BLaER1 treated with 17β-estradiol and CSF1 and Interleukin-3, amounts not matched to agents 10 nM and 100 nM (cell line): ENCODE measurements at regions not wholly inside any gene's neighbourhood (a gene's known extent, or its start where the extent isn't known, plus 50 kb on each side); places are given as distances from the start of the nearest gene placed in this dataset.

Source experiments
- H3K27ac ChIP-seq, 11 experiments: shearing (Covaris generic); formaldehyde crosslinking; 2 replicates each; pipeline ENCODE4 v1.8.1; 2022
- H3K27me3 ChIP-seq, 11 experiments: shearing (Covaris generic); formaldehyde crosslinking; 2 replicates each; pipeline ENCODE4 v1.8.1; 2022
- H3K36me3 ChIP-seq, 11 experiments: shearing (Covaris generic); formaldehyde crosslinking; 2 replicates each; pipeline ENCODE4 v1.8.1; 2022
- H3K4me1 ChIP-seq, 10 experiments: shearing (Covaris generic); formaldehyde crosslinking; 2 replicates each; pipeline ENCODE4 v1.8.1; 2022
- H3K4me2 ChIP-seq, 11 experiments: shearing (Covaris generic); formaldehyde crosslinking; 2 replicates each; pipeline ENCODE4 v1.8.1; 2022
- H3K4me3 ChIP-seq, 10 experiments: shearing (Covaris generic); formaldehyde crosslinking; 2 replicates each; pipeline ENCODE4 v1.8.1; 2022
- H3K9ac ChIP-seq, 11 experiments: shearing (Covaris generic); formaldehyde crosslinking; 2 replicates each; pipeline ENCODE4 v1.8.1; 2022
- H3K9me3 ChIP-seq, 11 experiments: shearing (Covaris generic); formaldehyde crosslinking; replicated peaks in 1 of 11; 2 replicates each; pipeline ENCODE4 v1.8.1; 2022
- H4K20me1 ChIP-seq, 11 experiments: shearing (Covaris generic); formaldehyde crosslinking; 2 replicates each; pipeline ENCODE4 v1.8.1; 2022
- Cebpa-rat ChIP-seq, 11 experiments: shearing (Covaris generic); IDR thresholded peaks; 2 replicates each; pipeline ENCODE4 v1.8.1; 2022

DNA sequence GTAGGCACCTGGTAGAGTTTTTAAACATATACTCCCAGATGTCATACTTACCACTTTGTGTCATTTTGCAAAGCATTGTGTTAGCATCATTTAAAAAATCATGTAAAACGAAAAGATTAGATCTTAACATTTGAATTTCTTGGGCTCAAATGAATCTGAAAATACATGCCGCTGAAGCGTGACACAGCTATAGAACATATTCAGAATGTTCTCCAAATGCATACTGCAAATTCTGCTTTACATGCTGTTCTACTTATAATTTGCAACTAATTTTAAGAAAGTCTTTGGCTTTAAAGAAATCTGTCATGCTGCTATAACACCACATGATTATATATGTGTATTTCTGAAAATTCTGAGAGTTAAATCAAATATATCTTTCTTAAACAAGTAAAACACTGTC lies 109.2 kb upstream of the CAV2 start:
- no peaks in the 10 kb centered on the region for H4K20me1 ChIP-seq
- H3K27ac ChIP-seq = no peak overlapping the region
- H3K4me1 ChIP-seq = no peaks in the 10 kb centered on the region
- no peaks in the 10 kb centered on the region for H3K9me3 ChIP-seq
- H3K4me2 ChIP-seq = no peak overlapping the region
- H3K9ac ChIP-seq = no peak overlapping the region
- H3K27me3 ChIP-seq = no peaks in the 10 kb centered on the region
- no peaks in the 10 kb centered on the region for H3K36me3 ChIP-seq
- H3K4me3 ChIP-seq = no peak overlapping the region
- no peak for TF ChIP-seq Cebpa-rat (IDR thresholded peaks at IDR 0.05)

DNA sequence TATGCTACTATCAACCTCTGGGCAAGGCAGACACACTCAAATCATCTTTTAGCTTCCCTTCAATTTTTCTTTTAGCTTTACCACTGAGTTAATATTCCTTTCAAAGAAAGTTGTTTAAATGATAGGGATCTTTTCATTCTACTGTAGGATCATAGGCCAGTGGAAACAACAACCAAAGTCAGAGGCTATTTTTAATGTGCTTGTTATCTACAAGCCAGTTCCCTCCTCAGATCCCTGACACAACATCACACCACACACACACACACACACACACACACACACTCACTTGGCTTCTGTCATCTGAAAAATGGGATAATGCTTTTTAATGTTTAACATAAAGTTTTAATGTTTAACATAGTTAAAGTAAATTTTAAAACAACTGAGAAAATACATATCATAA lies 106.7 kb upstream of the CAV2 start:
- no peak overlapping the region for H3K27ac ChIP-seq
- H3K4me2 ChIP-seq = no peak overlapping the region
- H3K4me3 ChIP-seq = no peak overlapping the region
- no peaks in the 10 kb centered on the region for H4K20me1 ChIP-seq
- no peaks in the 10 kb centered on the region for H3K27me3 ChIP-seq
- H3K9me3 ChIP-seq = peaks cover 0 to under 1% (median 0%) of the 10 kb centered on the region in 11 experiments; a peak in 2 of 22 replicates
- H3K36me3 ChIP-seq = no peaks in the 10 kb centered on the region
- H3K9ac ChIP-seq = no peak overlapping the region
- TF ChIP-seq Cebpa-rat (IDR thresholded peaks at IDR 0.05) = no peak
- H3K4me1 ChIP-seq = no peaks in the 10 kb centered on the region

- H3K9me3 ChIP-seq = peaks cover 0 to 3% (median 0%) of the 10 kb centered on the region in 11 experiments; a peak in 2 of 22 replicates
- no peak overlapping the region for H3K4me3 ChIP-seq
- no peaks in the 10 kb centered on the region for H3K4me1 ChIP-seq
- no peak overlapping the region for H3K9ac ChIP-seq
- H3K27me3 ChIP-seq = no peaks in the 10 kb centered on the region
- no peaks in the 10 kb centered on the region for H4K20me1 ChIP-seq
- H3K27ac ChIP-seq = no peak overlapping the region
- H3K36me3 ChIP-seq = no peaks in the 10 kb centered on the region
- TF ChIP-seq Cebpa-rat (IDR thresholded peaks at IDR 0.05) = no peak
- no peak overlapping the region for H3K4me2 ChIP-seq
Observed at GRCh38 chr7:116393654-116394053, 105.9 kb upstream of the CAV2 start.

DNA sequence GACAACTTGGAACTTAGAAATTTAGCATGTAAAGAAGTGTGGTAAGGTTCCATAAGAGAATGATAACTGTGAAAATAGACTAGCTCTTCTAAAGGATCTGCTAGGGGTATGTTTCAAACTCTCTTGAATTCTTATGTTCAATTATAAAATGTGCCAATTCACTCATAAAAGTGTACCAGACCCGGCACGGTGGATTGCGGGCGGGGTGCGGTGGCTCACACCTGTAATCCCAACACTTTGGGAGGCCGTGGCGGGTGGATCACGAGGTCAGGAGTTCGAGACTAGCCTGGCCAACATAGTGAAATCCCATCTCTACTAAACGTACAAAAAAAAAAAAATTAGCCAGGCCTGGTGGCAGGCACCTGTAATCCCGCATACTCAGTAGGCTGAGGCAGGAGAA lies 105.4 kb upstream of the CAV2 start:
- no peak overlapping the region for H3K9ac ChIP-seq
- no peaks in the 10 kb centered on the region for H4K20me1 ChIP-seq
- no peaks in the 10 kb centered on the region for H3K36me3 ChIP-seq
- no peaks in the 10 kb centered on the region for H3K4me1 ChIP-seq
- H3K27me3 ChIP-seq = no peaks in the 10 kb centered on the region
- peaks cover 0 to 3% (median 0%) of the 10 kb centered on the region in 11 experiments; a peak in 2 of 22 replicates for H3K9me3 ChIP-seq
- no peak overlapping the region for H3K4me3 ChIP-seq
- no peak overlapping the region for H3K4me2 ChIP-seq
- no peak for TF ChIP-seq Cebpa-rat (IDR thresholded peaks at IDR 0.05)
- no peak overlapping the region for H3K27ac ChIP-seq

- Histone ChIP-seq H3K4me2 (no peak overlapping the region), H4K20me1 (no peaks in the 10 kb centered on the region), H3K36me3 (no peaks in the 10 kb centered on the region), H3K4me1 (no peaks in the 10 kb centered on the region), H3K27me3 (no peaks in the 10 kb centered on the region), H3K4me3 (no peak overlapping the region), H3K27ac (no peak overlapping the region), H3K9ac (no peak overlapping the region), H3K9me3 (peaks cover 0 to 3% (median 0%) of the 10 kb centered on the region in 11 experiments; a peak in 2 of 22 replicates)
- TF ChIP-seq Cebpa-rat (IDR thresholded peaks at IDR 0.05) = no peak
Observed at GRCh38 chr7:116395141-116395791, 104.3 kb upstream of the CAV2 start.

GRCh38 chr7:116398672-116399071 lies 100.9 kb upstream of the CAV2 start:
- Histone ChIP-seq H3K4me3 (no peak overlapping the region), H3K4me2 (no peak overlapping the region), H3K27ac (no peak overlapping the region), H4K20me1 (no peaks in the 10 kb centered on the region), H3K36me3 (no peaks in the 10 kb centered on the region), H3K4me1 (no peaks in the 10 kb centered on the region), H3K9ac (no peak overlapping the region), H3K27me3 (no peaks in the 10 kb centered on the region), H3K9me3 (peaks cover 0 to 3% (median 0%) of the 10 kb centered on the region in 11 experiments; a peak in 2 of 22 replicates)
- TF ChIP-seq Cebpa-rat (IDR thresholded peaks at IDR 0.05) = no peak

DNA sequence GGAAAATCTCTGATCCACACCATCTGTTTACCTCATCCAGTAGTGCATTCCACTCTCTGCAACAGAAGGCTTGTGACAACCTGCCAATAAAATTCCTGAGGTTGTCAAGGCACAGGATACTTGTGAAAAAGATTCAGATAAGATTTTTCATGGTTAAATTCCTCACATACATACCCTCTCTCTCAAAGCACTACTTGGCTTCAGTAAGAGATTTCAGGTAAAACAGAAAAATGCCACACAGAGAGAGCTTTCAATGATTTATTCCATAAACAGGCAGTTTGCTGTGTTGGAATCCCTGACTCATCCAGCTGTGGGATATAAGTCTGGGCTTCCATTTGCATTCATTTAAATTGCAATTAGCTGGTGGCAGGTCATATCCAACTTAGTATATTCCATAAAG lies 99.7 kb upstream of the CAV2 start:
- H3K27ac ChIP-seq = no peak overlapping the region
- no peak overlapping the region for H3K4me2 ChIP-seq
- no peak overlapping the region for H3K4me3 ChIP-seq
- H3K9ac ChIP-seq = no peak overlapping the region
- H4K20me1 ChIP-seq = no peaks in the 10 kb centered on the region
- H3K36me3 ChIP-seq = no peaks in the 10 kb centered on the region
- no peaks in the 10 kb centered on the region for H3K4me1 ChIP-seq
- H3K9me3 ChIP-seq = peaks cover 0 to 3% (median 0%) of the 10 kb centered on the region in 11 experiments; a peak in 2 of 22 replicates
- no peaks in the 10 kb centered on the region for H3K27me3 ChIP-seq
- no peak for TF ChIP-seq Cebpa-rat (IDR thresholded peaks at IDR 0.05)

- Histone ChIP-seq H3K9me3 (peaks cover 0 to 3% (median 0%) of the 10 kb centered on the region in 11 experiments; a peak in 2 of 22 replicates), H3K27me3 (no peaks in the 10 kb centered on the region), H3K4me3 (no peak overlapping the region), H3K9ac (no peak overlapping the region), H3K27ac (no peak overlapping the region), H3K4me1 (no peaks in the 10 kb centered on the region), H3K4me2 (no peak overlapping the region), H3K36me3 (no peaks in the 10 kb centered on the region), H4K20me1 (no peaks in the 10 kb centered on the region)
- no peak for TF ChIP-seq Cebpa-rat (IDR thresholded peaks at IDR 0.05)
Observed at GRCh38 chr7:116400522-116400921, 99.0 kb upstream of the CAV2 start.

DNA sequence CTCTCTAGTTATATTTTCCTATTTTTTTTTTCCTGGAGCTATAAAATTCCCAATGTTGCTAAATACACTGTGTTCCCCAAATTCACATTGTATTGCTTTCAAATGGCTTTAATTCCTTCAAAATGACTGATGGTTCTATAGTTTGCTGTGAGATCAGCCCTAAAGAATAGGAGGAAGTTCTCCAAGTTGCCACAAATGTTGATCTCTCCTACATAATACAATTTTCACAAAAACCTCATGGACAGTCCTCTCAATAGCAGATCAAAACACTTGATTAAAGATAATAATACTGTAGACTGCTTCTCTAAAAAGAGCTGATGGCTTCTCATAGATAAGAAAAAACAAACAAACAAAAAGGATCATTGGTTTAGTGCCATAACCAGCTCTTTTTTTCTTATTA lies 97.8 kb upstream of the CAV2 start:
- Histone ChIP-seq H3K4me1 (no peaks in the 10 kb centered on the region), H3K36me3 (no peaks in the 10 kb centered on the region), H3K4me2 (no peak overlapping the region), H4K20me1 (no peaks in the 10 kb centered on the region), H3K27ac (no peak overlapping the region), H3K27me3 (no peaks in the 10 kb centered on the region), H3K4me3 (no peak overlapping the region), H3K9me3 (peaks cover 0 to 3% (median 0%) of the 10 kb centered on the region in 11 experiments; a peak in 2 of 22 replicates), H3K9ac (no peak overlapping the region)
- TF ChIP-seq Cebpa-rat (IDR thresholded peaks at IDR 0.05) = no peak

- H4K20me1 ChIP-seq = no peaks in the 10 kb centered on the region
- no peaks in the 10 kb centered on the region; a peak in 1 of 22 replicates for H3K9me3 ChIP-seq
- H3K27ac ChIP-seq = no peak overlapping the region
- no peaks in the 10 kb centered on the region for H3K27me3 ChIP-seq
- no peak for TF ChIP-seq Cebpa-rat (IDR thresholded peaks at IDR 0.05)
- H3K4me2 ChIP-seq = no peak overlapping the region
- no peak overlapping the region for H3K9ac ChIP-seq
- no peaks in the 10 kb centered on the region for H3K36me3 ChIP-seq
- no peak overlapping the region for H3K4me3 ChIP-seq
- no peaks in the 10 kb centered on the region; a peak in 1 of 20 replicates for H3K4me1 ChIP-seq
Observed at GRCh38 chr7:116403265-116403664, 96.3 kb upstream of the CAV2 start.
